Activated naive CD8-positive, alpha-beta T cell treated with anti-CD3 and anti-CD28 coated beads, Interleukin-2, amount 50 U/mL, for 16 hours (primary cell): ENCODE measurements at regions not wholly inside any gene's neighbourhood (a gene's known extent, or its start where the extent isn't known, plus 50 kb on each side); places are given as distances from the start of the nearest gene placed in this dataset.

Experiments
- DNase-seq: peaks from one replicate; pipeline ENCODE4 v3.0.0-alpha.2; 2020; ENCODE audit warnings: low read depth, low spot score

- DNase-seq: no peak
Measured at GRCh38 chr2:144242311-144242710, 277.6 kb downstream of the ZEB2 start.

GRCh38 chr2:144241801-144242200 lies 278.1 kb downstream of the ZEB2 start:
- DNase-seq: no peak

- DNase-seq: no peak
Measured at GRCh38 chr2:144240656-144241339, 279.1 kb downstream of the ZEB2 start.

- no peak for DNase-seq
Measured at GRCh38 chr2:144239726-144240125, 280.2 kb downstream of the ZEB2 start.

- no peak for DNase-seq
Measured at GRCh38 chr2:144239306-144239705, 280.6 kb downstream of the ZEB2 start.

- DNase-seq: no peak
Measured at GRCh38 chr2:144237830-144238627, 281.9 kb downstream of the ZEB2 start.

GRCh38 chr2:144237108-144237507 lies 282.8 kb downstream of the ZEB2 start:
- no peak for DNase-seq

GRCh38 chr2:144235050-144235449 lies 284.9 kb downstream of the ZEB2 start:
- DNase-seq: no peak

- no peak for DNase-seq
Measured at GRCh38 chr2:144234542-144234871, 285.4 kb downstream of the ZEB2 start.

- DNase-seq: no peak
Measured at GRCh38 chr2:144233733-144234541, 286.0 kb downstream of the ZEB2 start.

- no peak for DNase-seq
Measured at GRCh38 chr2:144233317-144233716, 286.6 kb downstream of the ZEB2 start.

GRCh38 chr2:144230448-144231085 lies 289.4 kb downstream of the ZEB2 start:
- DNase-seq: no peak

- no peak for DNase-seq
Measured at GRCh38 chr2:144230033-144230432, 289.9 kb downstream of the ZEB2 start.

- DNase-seq: no peak
Measured at GRCh38 chr2:144229296-144229695, 290.6 kb downstream of the ZEB2 start.

- DNase-seq: no peak
Measured at GRCh38 chr2:144227427-144228105, 292.4 kb downstream of the ZEB2 start.

GRCh38 chr2:144225076-144225475 lies 294.8 kb downstream of the ZEB2 start:
- no peak for DNase-seq

- DNase-seq: no peak
Measured at GRCh38 chr2:144224472-144224871, 295.4 kb downstream of the ZEB2 start.

GRCh38 chr2:144219979-144220378 lies 299.9 kb downstream of the ZEB2 start:
- no peak for DNase-seq

GRCh38 chr2:144217853-144218633 lies 301.9 kb downstream of the ZEB2 start:
- no peak for DNase-seq
